ENCODE measurements at regions not wholly inside any gene's neighbourhood (a gene's known extent, or its start where the extent isn't known, plus 50 kb on each side); places are given as distances from the start of the nearest gene placed in this dataset.

- FAIRE-seq = no peak
- no peak for DNase-seq
- no peaks in the 10 kb centered on the region for H3K27me3 ChIP-seq (ENCODE audit: control insufficient read depth in 3 of 3, insufficient read depth in 3 of 3, low read length in 3 of 3)
- no peaks in the 10 kb centered on the region for H3K36me3 ChIP-seq (ENCODE audit: control insufficient read depth in 3 of 3, insufficient read depth in 2 of 3, low read depth in 1 of 3, low read length in 3 of 3)
- WGBS, 3 donors = 47 to 78% (median 59%) methylated on average over 1 of the region's 1 CpG
- no peak overlapping the region for H3K27ac ChIP-seq (ENCODE audit: low read depth in 1 of 3, low read length in 2 of 3)
- no peaks in the 10 kb centered on the region for H3K4me1 ChIP-seq (ENCODE audit: control insufficient read depth in 3 of 3, insufficient read depth in 2 of 3, low read depth in 1 of 3, low read length in 2 of 3)
- no peaks in the 10 kb centered on the region for H3K9me3 ChIP-seq (ENCODE audit: control insufficient read depth in 2 of 2, insufficient read depth in 1 of 2, low read depth in 1 of 2, low read length in 1 of 2)
- H3K4me3 ChIP-seq (ENCODE audit: low read depth in 1 of 3, low read length in 3 of 3) = no peak overlapping the region
Measured at GRCh38 chr4:27506401-27506800, 645.8 kb downstream of the STIM2 start.

- no peak overlapping the region for H3K4me3 ChIP-seq (ENCODE audit: low read depth in 1 of 3, low read length in 3 of 3)
Measured at GRCh38 chr4:27514711-27515110, 654.1 kb downstream of the STIM2 start.

GRCh38 chr4:27515140-27515539 is 654.5 kb downstream of the STIM2 start:
- no peaks in the 10 kb centered on the region for H3K36me3 ChIP-seq (ENCODE audit: control insufficient read depth in 3 of 3, insufficient read depth in 2 of 3, low read depth in 1 of 3, low read length in 3 of 3)
- H3K27ac ChIP-seq (ENCODE audit: low read depth in 1 of 3, low read length in 2 of 3) = no peak overlapping the region
- H3K27me3 ChIP-seq (ENCODE audit: control insufficient read depth in 3 of 3, insufficient read depth in 3 of 3, low read length in 3 of 3) = no peaks in the 10 kb centered on the region
- DNase-seq (no peak), FAIRE-seq (no peak)
- no peaks in the 10 kb centered on the region for H3K4me1 ChIP-seq (ENCODE audit: control insufficient read depth in 3 of 3, insufficient read depth in 2 of 3, low read depth in 1 of 3, low read length in 2 of 3)
- WGBS, 3 donors = 45 to 65% (median 45%) methylated on average over 2 of the region's 2 CpGs
- H3K9me3 ChIP-seq (ENCODE audit: control insufficient read depth in 2 of 2, insufficient read depth in 1 of 2, low read depth in 1 of 2, low read length in 1 of 2) = no peaks in the 10 kb centered on the region
- H3K4me3 ChIP-seq (ENCODE audit: low read depth in 1 of 3, low read length in 3 of 3) = no peak overlapping the region

More at GRCh38 chr4:27514711-27515110, 654.1 kb downstream of the STIM2 start:
- no peaks in the 10 kb centered on the region for H3K36me3 ChIP-seq (ENCODE audit: control insufficient read depth in 3 of 3, insufficient read depth in 2 of 3, low read depth in 1 of 3, low read length in 3 of 3)
- H3K27ac ChIP-seq (ENCODE audit: low read depth in 1 of 3, low read length in 2 of 3) = no peak overlapping the region
- WGBS, 3 donors = 49 to 57% (median 52%) methylated on average over 2 of the region's 2 CpGs
- no peaks in the 10 kb centered on the region for H3K27me3 ChIP-seq (ENCODE audit: control insufficient read depth in 3 of 3, insufficient read depth in 3 of 3, low read length in 3 of 3)
- DNase-seq (no peak), FAIRE-seq (no peak)
- no peaks in the 10 kb centered on the region for H3K9me3 ChIP-seq (ENCODE audit: control insufficient read depth in 2 of 2, insufficient read depth in 1 of 2, low read depth in 1 of 2, low read length in 1 of 2)
- no peaks in the 10 kb centered on the region for H3K4me1 ChIP-seq (ENCODE audit: control insufficient read depth in 3 of 3, insufficient read depth in 2 of 3, low read depth in 1 of 3, low read length in 2 of 3)

- FAIRE-seq (no peak), DNase-seq (no peak)
- Histone ChIP-seq H3K36me3 (ENCODE audit: control insufficient read depth in 3 of 3, insufficient read depth in 2 of 3, low read depth in 1 of 3, low read length in 3 of 3) (no peaks in the 10 kb centered on the region), H3K4me3 (ENCODE audit: low read depth in 1 of 3, low read length in 3 of 3) (no peak overlapping the region), H3K27me3 (ENCODE audit: control insufficient read depth in 3 of 3, insufficient read depth in 3 of 3, low read length in 3 of 3) (no peaks in the 10 kb centered on the region), H3K27ac (ENCODE audit: low read depth in 1 of 3, low read length in 2 of 3) (no peak overlapping the region), H3K9me3 (ENCODE audit: control insufficient read depth in 2 of 2, insufficient read depth in 1 of 2, low read depth in 1 of 2, low read length in 1 of 2) (no peaks in the 10 kb centered on the region), H3K4me1 (ENCODE audit: control insufficient read depth in 3 of 3, insufficient read depth in 2 of 3, low read depth in 1 of 3, low read length in 2 of 3) (no peaks in the 10 kb centered on the region)
- WGBS, 3 donors = 56 to 74% (median 71%) methylated on average over 2 of the region's 2 CpGs
Measured at GRCh38 chr4:27518876-27519275, 658.2 kb downstream of the STIM2 start.

GRCh38 chr4:27524224-27524623 is 663.6 kb downstream of the STIM2 start:
- 66 to 86% (median 84%) methylated on average over 2 of the region's 2 CpGs for WGBS, 3 donors
- FAIRE-seq (no peak), DNase-seq (no peak)
- Histone ChIP-seq H3K27me3 (ENCODE audit: control insufficient read depth in 3 of 3, insufficient read depth in 3 of 3, low read length in 3 of 3) (no peaks in the 10 kb centered on the region), H3K4me3 (ENCODE audit: low read depth in 1 of 3, low read length in 3 of 3) (no peak overlapping the region), H3K36me3 (ENCODE audit: control insufficient read depth in 3 of 3, insufficient read depth in 2 of 3, low read depth in 1 of 3, low read length in 3 of 3) (no peaks in the 10 kb centered on the region), H3K27ac (ENCODE audit: low read depth in 1 of 3, low read length in 2 of 3) (no peak overlapping the region), H3K4me1 (ENCODE audit: control insufficient read depth in 3 of 3, insufficient read depth in 2 of 3, low read depth in 1 of 3, low read length in 2 of 3) (no peaks in the 10 kb centered on the region), H3K9me3 (ENCODE audit: control insufficient read depth in 2 of 2, insufficient read depth in 1 of 2, low read depth in 1 of 2, low read length in 1 of 2) (no peaks in the 10 kb centered on the region)

- FAIRE-seq = no peak
- DNase-seq = no peak
- H3K27me3 ChIP-seq (ENCODE audit: control insufficient read depth in 3 of 3, insufficient read depth in 3 of 3, low read length in 3 of 3) = no peaks in the 10 kb centered on the region
- 45 to 48% (median 46%) methylated on average over 1 of the region's 1 CpG for WGBS, 3 donors
- no peaks in the 10 kb centered on the region for H3K9me3 ChIP-seq (ENCODE audit: control insufficient read depth in 2 of 2, insufficient read depth in 1 of 2, low read depth in 1 of 2, low read length in 1 of 2)
- no peaks in the 10 kb centered on the region for H3K36me3 ChIP-seq (ENCODE audit: control insufficient read depth in 3 of 3, insufficient read depth in 2 of 3, low read depth in 1 of 3, low read length in 3 of 3)
- H3K4me1 ChIP-seq (ENCODE audit: control insufficient read depth in 3 of 3, insufficient read depth in 2 of 3, low read depth in 1 of 3, low read length in 2 of 3) = no peaks in the 10 kb centered on the region
- H3K4me3 ChIP-seq (ENCODE audit: low read depth in 1 of 3, low read length in 3 of 3) = no peak overlapping the region
- no peak overlapping the region for H3K27ac ChIP-seq (ENCODE audit: low read depth in 1 of 3, low read length in 2 of 3)
Measured at GRCh38 chr4:27534488-27534887, 673.8 kb downstream of the STIM2 start.

GRCh38 chr4:27568236-27568951 is 707.8 kb downstream of the STIM2 start:
- Histone ChIP-seq H3K27ac (ENCODE audit: low read depth in 1 of 3, low read length in 2 of 3) (no peak overlapping the region), H3K27me3 (ENCODE audit: control insufficient read depth in 3 of 3, insufficient read depth in 3 of 3, low read length in 3 of 3) (no peaks in the 10 kb centered on the region), H3K36me3 (ENCODE audit: control insufficient read depth in 3 of 3, insufficient read depth in 2 of 3, low read depth in 1 of 3, low read length in 3 of 3) (no peaks in the 10 kb centered on the region), H3K4me1 (ENCODE audit: control insufficient read depth in 3 of 3, insufficient read depth in 2 of 3, low read depth in 1 of 3, low read length in 2 of 3) (no peaks in the 10 kb centered on the region), H3K9me3 (ENCODE audit: control insufficient read depth in 2 of 2, insufficient read depth in 1 of 2, low read depth in 1 of 2, low read length in 1 of 2) (no peaks in the 10 kb centered on the region), H3K4me3 (ENCODE audit: low read depth in 1 of 3, low read length in 3 of 3) (no peak overlapping the region)
- DNase-seq = no peak
- WGBS, 3 donors = 81 to 84% (median 84%) methylated on average over 11 of the region's 11 CpGs
- FAIRE-seq = no peak

- Histone ChIP-seq H3K4me1 (ENCODE audit: control insufficient read depth in 3 of 3, insufficient read depth in 2 of 3, low read depth in 1 of 3, low read length in 2 of 3) (no peaks in the 10 kb centered on the region), H3K27me3 (ENCODE audit: control insufficient read depth in 3 of 3, insufficient read depth in 3 of 3, low read length in 3 of 3) (no peaks in the 10 kb centered on the region), H3K4me3 (ENCODE audit: low read depth in 1 of 3, low read length in 3 of 3) (no peak overlapping the region), H3K36me3 (ENCODE audit: control insufficient read depth in 3 of 3, insufficient read depth in 2 of 3, low read depth in 1 of 3, low read length in 3 of 3) (no peaks in the 10 kb centered on the region), H3K9me3 (ENCODE audit: control insufficient read depth in 2 of 2, insufficient read depth in 1 of 2, low read depth in 1 of 2, low read length in 1 of 2) (no peaks in the 10 kb centered on the region), H3K27ac (ENCODE audit: low read depth in 1 of 3, low read length in 2 of 3) (no peak overlapping the region)
- no peak for FAIRE-seq
- DNase-seq = no peak
- 55 to 85% (median 76%) methylated on average over 2 of the region's 2 CpGs for WGBS, 3 donors
Measured at GRCh38 chr4:27568952-27569319, 708.3 kb downstream of the STIM2 start.

- H3K4me1 ChIP-seq (ENCODE audit: control insufficient read depth in 3 of 3, insufficient read depth in 2 of 3, low read depth in 1 of 3, low read length in 2 of 3) = no peaks in the 10 kb centered on the region
- peaks cover 0 to 4% of the 10 kb centered on the region in 2 donors for H3K9me3 ChIP-seq (ENCODE audit: control insufficient read depth in 2 of 2, insufficient read depth in 1 of 2, low read depth in 1 of 2, low read length in 1 of 2)
- no peak overlapping the region for H3K4me3 ChIP-seq (ENCODE audit: low read depth in 1 of 3, low read length in 3 of 3)
- 66 to 77% (median 76%) methylated on average over 5 of the region's 5 CpGs for WGBS, 3 donors
- no peak overlapping the region for H3K27ac ChIP-seq (ENCODE audit: low read depth in 1 of 3, low read length in 2 of 3)
- H3K27me3 ChIP-seq (ENCODE audit: control insufficient read depth in 3 of 3, insufficient read depth in 3 of 3, low read length in 3 of 3) = no peaks in the 10 kb centered on the region
- FAIRE-seq (no peak), DNase-seq (no peak)
- H3K36me3 ChIP-seq (ENCODE audit: control insufficient read depth in 3 of 3, insufficient read depth in 2 of 3, low read depth in 1 of 3, low read length in 3 of 3) = no peaks in the 10 kb centered on the region
Measured at GRCh38 chr4:27574743-27575142, 714.1 kb downstream of the STIM2 start.
